ENCODE measurements at regions not wholly inside any gene's neighbourhood (a gene's known extent, or its start where the extent isn't known, plus 50 kb on each side); places are given as distances from the start of the nearest gene placed in this dataset.

DNA sequence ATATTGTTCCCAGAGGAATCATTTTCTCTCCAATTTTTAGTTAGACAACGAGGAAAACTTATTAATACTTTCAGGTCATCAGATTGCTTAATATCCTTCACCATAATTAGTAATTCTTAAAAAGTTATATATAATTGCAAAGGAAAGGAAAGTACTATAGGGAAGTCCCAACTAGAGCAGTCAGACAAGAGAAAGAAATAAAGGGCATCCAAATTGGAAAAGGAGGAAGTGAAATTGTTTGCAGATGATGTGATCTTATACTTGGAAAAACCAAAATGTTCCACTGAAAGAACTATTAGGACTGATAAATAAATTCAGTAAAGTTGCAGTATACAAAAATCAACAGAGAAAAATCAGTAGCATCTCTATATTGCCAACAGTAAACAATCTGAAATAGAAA, 223.5 kb upstream of the MEF2C start:
- H3K27me3 ChIP-seq (ENCODE audit: control insufficient read depth, insufficient read depth, low read length), result no peaks in the 10 kb centered on the region
- no peak overlapping the region for H3K4me2 ChIP-seq (ENCODE audit: low read length)
- TF ChIP-seq CTCF (IDR thresholded peaks at IDR 0.05), result no peak
- H3K4me1 ChIP-seq, result no peaks in the 10 kb centered on the region
- no peak overlapping the region for H3K9ac ChIP-seq
- no peaks in the 10 kb centered on the region for H3K79me2 ChIP-seq
- no peaks in the 10 kb centered on the region for H3K36me3 ChIP-seq (ENCODE audit: control insufficient read depth, insufficient read depth, low read length)
- H2AFZ ChIP-seq, result no peak overlapping the region
- no peak overlapping the region for H3K27ac ChIP-seq
- H3K9me3 ChIP-seq (ENCODE audit: control insufficient read depth, low read length), result no peaks in the 10 kb centered on the region
- H3K4me3 ChIP-seq (ENCODE audit: low read depth, low read length), result no peak overlapping the region

GRCh38 chr5:89105836-89106235, 222.9 kb upstream of the MEF2C start:
- no peak overlapping the region for H3K4me3 ChIP-seq (ENCODE audit: low read depth, low read length)
- no peak overlapping the region for H3K4me2 ChIP-seq (ENCODE audit: low read length)
- no peaks in the 10 kb centered on the region for H3K27me3 ChIP-seq (ENCODE audit: control insufficient read depth, insufficient read depth, low read length)
- no peaks in the 10 kb centered on the region for H3K4me1 ChIP-seq
- no peaks in the 10 kb centered on the region for H3K9me3 ChIP-seq (ENCODE audit: control insufficient read depth, low read length)
- no peak overlapping the region for H2AFZ ChIP-seq
- TF ChIP-seq CTCF (IDR thresholded peaks at IDR 0.05), result no peak
- H3K9ac ChIP-seq, result no peak overlapping the region
- H3K79me2 ChIP-seq, result no peaks in the 10 kb centered on the region
- H3K27ac ChIP-seq, result no peak overlapping the region
- no peaks in the 10 kb centered on the region for H3K36me3 ChIP-seq (ENCODE audit: control insufficient read depth, insufficient read depth, low read length)

GRCh38 chr5:89105171-89105695, 222.2 kb upstream of the MEF2C start:
- Histone ChIP-seq H3K27ac (no peak overlapping the region), H3K9me3 (ENCODE audit: control insufficient read depth, low read length) (no peaks in the 10 kb centered on the region), H3K4me1 (no peaks in the 10 kb centered on the region), H2AFZ (no peak overlapping the region), H3K9ac (no peak overlapping the region), H3K4me3 (ENCODE audit: low read depth, low read length) (no peak overlapping the region), H3K4me2 (ENCODE audit: low read length) (no peak overlapping the region), H3K36me3 (ENCODE audit: control insufficient read depth, insufficient read depth, low read length) (no peaks in the 10 kb centered on the region), H3K27me3 (ENCODE audit: control insufficient read depth, insufficient read depth, low read length) (no peaks in the 10 kb centered on the region), H3K79me2 (no peaks in the 10 kb centered on the region)
- no peak for TF ChIP-seq CTCF (IDR thresholded peaks at IDR 0.05)

DNA sequence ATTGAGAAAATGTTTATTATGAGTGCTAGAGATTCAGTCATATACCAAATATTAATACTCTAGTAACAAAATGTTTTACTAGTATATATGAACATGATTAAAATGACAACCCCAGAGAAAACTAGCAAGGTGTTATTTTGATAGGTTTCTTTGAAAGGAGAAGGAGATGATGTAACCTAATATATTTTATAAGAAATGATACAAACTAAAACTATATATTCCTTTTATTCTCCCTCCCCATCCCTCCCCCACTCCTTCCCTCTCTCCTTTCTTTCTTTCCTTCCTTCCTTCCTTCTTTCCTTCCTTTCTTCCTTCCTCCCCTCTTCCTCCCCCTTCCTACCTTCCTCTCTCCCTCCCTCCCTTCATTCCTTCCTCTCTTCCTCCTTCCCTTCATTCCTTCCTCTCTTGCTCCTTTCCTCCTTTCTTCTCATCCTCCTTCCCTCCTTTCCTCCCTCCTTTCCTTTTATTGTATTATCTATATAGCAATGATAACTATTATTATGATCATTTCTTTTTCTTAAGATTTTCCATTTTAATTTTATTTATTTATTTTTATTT, 215.3 kb upstream of the MEF2C start:
- Histone ChIP-seq H3K36me3 (ENCODE audit: control insufficient read depth, insufficient read depth, low read length) (no peaks in the 10 kb centered on the region), H3K27me3 (ENCODE audit: control insufficient read depth, insufficient read depth, low read length) (no peaks in the 10 kb centered on the region), H3K79me2 (no peaks in the 10 kb centered on the region), H3K27ac (no peak overlapping the region), H3K9me3 (ENCODE audit: control insufficient read depth, low read length) (no peaks in the 10 kb centered on the region), H3K9ac (no peak overlapping the region), H3K4me2 (ENCODE audit: low read length) (no peak overlapping the region), H3K4me1 (no peaks in the 10 kb centered on the region), H2AFZ (no peak overlapping the region), H3K4me3 (ENCODE audit: low read depth, low read length) (no peak overlapping the region)
- TF ChIP-seq CTCF (IDR thresholded peaks at IDR 0.05), result no peak

DNA sequence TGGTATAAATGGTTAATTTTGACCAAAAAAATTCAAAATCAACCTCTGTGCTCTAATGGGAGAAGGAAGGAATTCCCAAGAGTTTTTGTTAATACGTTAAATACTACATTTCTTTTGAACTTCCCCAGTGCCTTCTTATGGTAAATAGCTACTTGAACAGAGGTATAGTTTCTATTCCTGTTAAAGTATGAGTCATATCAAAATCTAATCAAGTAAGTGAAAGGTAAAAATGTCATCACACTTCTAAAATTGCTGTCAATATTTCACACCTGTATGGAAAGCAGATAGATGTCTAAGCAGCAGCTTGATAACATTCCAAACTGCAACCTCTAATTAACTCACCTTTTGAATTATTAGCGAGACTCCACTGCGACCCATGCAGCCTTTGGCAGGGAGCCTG, 214.1 kb upstream of the MEF2C start:
- Histone ChIP-seq H3K4me2 (ENCODE audit: low read length) (no peak overlapping the region), H3K9ac (no peak overlapping the region), H3K9me3 (ENCODE audit: control insufficient read depth, low read length) (no peaks in the 10 kb centered on the region), H3K79me2 (no peaks in the 10 kb centered on the region), H3K4me3 (ENCODE audit: low read depth, low read length) (no peak overlapping the region), H2AFZ (no peak overlapping the region), H3K27ac (no peak overlapping the region), H3K36me3 (ENCODE audit: control insufficient read depth, insufficient read depth, low read length) (no peaks in the 10 kb centered on the region), H3K4me1 (no peaks in the 10 kb centered on the region), H3K27me3 (ENCODE audit: control insufficient read depth, insufficient read depth, low read length) (no peaks in the 10 kb centered on the region)
- no peak for TF ChIP-seq CTCF (IDR thresholded peaks at IDR 0.05)

Measured in parathyroid adenoma (tissue), 2 donors.